Activated T-cell treated with anti-CD3 and anti-CD28 coated beads, Interleukin-2, amount 50 U/mL, for 1 hour (primary cell): ENCODE measurements at regions not wholly inside any gene's neighbourhood (a gene's known extent, or its start where the extent isn't known, plus 50 kb on each side); places are given as distances from the start of the nearest gene placed in this dataset.

Source experiments
- DNase-seq: peaks from one replicate; pipeline ENCODE4 v3.0.0-alpha.2; 2020

DNA sequence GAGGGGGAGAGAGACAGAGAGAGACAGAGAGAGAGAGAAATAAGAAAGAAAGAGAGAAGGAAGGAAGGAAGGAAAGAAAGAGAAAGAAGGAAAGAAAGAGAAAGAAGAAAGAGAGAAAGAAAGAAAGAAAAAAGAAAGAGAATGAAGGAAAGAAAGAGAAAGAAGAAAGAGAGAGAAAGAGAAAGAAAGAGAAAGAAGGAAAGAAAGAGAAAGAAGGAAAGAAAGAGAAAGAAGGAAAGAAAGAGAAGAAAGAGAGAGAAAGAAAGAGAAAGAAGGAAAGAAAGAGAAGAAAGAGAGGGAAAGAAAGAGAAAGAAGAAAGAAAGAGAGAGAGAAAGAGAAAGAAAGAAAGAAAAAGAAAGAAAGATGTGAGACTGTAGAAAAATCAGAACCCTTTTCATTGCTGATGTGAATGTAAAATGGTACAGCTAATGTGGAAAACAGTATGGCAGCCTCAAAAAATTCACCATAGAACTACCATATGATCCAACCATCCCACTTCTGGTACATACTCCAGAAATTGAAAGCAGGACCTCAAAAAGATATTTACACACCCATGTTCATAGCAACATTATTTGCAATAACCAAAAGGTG, 203.4 kb upstream of the POU3F3 start:
- DNase-seq = no peak

DNA sequence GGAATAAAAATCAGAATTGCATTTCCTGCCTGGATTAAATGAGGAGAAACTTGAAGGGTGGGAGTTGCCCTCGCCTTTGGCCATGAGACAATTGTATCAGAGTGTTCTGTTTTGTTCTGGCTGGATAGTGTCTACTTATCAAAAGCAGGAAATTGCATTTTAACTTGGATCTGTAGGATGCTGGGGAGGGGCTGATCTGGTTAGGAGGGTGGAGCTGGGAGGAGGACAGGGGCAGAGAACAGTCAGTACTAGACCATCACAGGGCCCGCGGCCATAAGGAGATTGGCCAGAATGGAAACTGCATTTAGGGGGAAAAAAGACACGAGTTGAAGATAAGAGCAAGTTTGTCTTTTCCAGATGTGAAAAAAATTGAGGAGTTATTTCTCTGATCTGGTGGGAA, 199.1 kb upstream of the POU3F3 start:
- DNase-seq = no peak

- DNase-seq = no peak
These were observed 197.2 kb upstream of the POU3F3 start for GRCh38 chr2:104656571-104657163.

GRCh38 chr2:104658144-104658835, 195.6 kb upstream of the POU3F3 start:
- DNase-seq = no peak

- no peak for DNase-seq
These were observed 194.9 kb upstream of the POU3F3 start for GRCh38 chr2:104658904-104659591.

GRCh38 chr2:104660991-104661390, 192.9 kb upstream of the POU3F3 start:
- DNase-seq = no peak

- no peak for DNase-seq
These were observed 189.2 kb upstream of the POU3F3 start for GRCh38 chr2:104664672-104665071.

GRCh38 chr2:104668631-104669030, 185.3 kb upstream of the POU3F3 start:
- no peak for DNase-seq

DNA sequence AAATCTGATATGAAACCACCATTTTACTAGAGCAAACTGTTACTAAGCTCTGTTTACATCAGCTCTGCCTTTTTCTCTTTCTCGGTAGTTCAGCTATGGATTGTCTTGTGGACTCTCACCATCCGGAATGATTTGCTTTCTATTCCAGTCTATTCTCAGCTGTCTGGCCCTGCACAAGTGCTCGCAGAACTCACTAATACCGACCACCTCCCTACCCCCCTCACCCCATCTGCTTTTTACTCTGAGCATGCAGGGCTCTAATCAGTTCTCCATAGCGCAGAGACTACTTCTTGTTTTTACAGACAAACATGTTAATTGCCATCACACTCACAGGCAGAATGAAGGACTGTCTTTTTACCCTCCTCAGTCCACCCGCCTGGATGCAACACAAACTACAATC, 180.7 kb upstream of the POU3F3 start:
- DNase-seq = no peak

DNA sequence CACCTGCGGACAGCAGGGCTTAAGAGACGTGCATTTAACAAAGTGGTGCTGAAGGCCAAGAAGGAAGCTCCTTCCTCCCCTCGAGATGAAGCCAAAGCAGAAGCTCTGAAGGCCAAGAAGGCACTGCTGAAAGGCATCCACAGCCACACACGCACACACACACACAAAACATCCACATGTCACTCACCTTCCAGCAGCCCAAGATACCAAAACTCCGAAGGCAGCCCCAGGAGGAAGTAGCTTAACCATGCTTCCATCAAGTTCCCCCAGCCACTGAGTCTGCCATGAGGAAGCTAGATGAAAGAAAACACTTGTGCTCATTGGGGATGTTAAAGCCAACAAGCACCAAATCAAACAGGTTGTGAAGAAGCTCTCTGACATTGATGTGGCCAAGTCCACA, 175.7 kb upstream of the POU3F3 start:
- no peak for DNase-seq

DNA sequence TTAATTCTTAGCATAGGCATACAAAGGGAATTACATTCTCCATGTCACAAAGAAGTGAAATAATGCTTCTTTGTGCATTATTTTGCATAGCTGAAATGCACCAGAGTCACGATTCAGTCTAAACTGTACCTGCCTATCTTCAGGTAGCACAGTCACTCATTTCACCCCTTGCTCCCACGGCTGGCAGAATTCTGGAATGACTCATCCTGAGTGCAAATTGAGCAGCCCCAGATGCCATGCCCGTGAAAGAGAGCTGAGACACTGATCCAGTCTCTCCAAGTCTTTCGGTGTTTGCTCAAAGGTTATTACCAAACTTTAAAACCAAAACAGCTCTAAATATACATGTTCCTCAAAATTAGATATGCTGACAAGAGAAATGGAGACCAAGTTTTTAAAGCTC, 168.3 kb upstream of the POU3F3 start:
- DNase-seq = no peak

DNA sequence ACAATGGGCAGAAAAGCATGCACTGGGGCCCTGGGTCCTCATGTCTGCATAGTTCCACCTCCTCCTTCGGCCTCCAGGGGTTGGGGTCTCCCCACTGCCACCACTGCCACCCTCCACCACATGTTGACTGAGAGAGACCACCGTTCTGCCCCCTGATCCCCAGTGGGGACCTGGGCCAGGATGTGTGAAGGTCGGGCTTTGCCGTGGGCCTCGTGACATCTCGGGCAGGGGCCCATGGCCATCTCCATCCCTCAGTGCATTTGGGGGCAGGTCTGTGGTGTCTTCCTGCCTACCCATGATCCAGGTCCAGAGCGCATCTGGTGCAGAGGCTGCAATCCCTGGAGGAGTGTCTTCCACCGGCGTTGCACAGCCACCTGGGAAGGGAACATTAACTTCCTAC, 166.8 kb upstream of the POU3F3 start:
- DNase-seq = no peak

DNA sequence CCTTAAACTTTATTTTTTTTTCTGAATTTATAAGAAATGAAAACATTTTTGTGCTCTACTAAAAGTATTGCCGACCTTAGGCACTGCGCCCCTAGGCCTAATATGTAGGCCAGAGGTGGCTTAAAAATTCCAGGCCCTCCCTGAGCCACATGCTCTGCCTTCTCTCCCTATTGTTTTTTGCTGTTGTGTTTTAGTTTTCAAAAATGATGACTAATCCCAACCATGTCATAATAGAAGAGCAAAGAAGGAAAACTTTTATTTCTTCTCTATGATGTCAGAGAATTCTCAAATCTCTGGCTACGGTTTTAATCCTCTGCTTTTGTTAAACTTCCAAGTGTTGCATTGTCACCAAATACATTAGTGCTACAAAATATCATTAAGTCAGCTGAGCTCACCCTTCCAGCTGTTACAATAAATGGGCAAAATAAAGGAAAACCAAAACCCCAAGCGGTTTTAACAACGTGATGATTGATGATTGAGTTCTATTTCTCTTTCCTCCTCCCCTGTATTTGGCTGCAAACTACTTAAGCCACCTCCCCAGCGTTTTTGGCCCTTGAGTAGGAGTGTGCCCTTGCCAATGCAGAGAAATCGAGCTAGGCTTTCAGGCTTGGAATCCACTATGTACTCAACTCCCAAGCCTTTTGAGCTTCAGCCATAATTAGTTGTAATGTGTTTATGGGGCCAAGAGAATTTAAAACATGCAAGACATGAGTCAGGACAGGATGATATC, 163.5 kb upstream of the POU3F3 start:
- no peak for DNase-seq

DNA sequence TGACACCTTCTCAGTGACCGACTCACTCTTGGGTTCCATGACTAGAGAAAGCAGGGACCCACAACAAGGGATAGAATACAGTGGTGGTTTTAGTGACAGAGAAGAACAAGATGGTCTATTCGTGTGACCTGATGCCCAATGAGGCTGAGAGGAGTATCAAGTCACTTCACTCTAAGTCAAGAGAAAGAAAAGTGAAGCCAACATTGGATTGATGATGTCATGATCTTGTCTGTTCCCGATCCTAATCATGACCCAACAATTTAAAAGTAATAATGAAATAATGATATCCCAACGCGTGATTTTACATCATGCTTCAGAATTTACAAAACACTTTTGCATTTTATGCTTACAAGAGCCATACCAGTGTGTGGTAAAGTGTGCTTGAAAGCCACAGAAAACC, 155.6 kb upstream of the POU3F3 start:
- DNase-seq = no peak

- DNase-seq = no peak
These were observed 152.5 kb upstream of the POU3F3 start for GRCh38 chr2:104701411-104701911.

DNA sequence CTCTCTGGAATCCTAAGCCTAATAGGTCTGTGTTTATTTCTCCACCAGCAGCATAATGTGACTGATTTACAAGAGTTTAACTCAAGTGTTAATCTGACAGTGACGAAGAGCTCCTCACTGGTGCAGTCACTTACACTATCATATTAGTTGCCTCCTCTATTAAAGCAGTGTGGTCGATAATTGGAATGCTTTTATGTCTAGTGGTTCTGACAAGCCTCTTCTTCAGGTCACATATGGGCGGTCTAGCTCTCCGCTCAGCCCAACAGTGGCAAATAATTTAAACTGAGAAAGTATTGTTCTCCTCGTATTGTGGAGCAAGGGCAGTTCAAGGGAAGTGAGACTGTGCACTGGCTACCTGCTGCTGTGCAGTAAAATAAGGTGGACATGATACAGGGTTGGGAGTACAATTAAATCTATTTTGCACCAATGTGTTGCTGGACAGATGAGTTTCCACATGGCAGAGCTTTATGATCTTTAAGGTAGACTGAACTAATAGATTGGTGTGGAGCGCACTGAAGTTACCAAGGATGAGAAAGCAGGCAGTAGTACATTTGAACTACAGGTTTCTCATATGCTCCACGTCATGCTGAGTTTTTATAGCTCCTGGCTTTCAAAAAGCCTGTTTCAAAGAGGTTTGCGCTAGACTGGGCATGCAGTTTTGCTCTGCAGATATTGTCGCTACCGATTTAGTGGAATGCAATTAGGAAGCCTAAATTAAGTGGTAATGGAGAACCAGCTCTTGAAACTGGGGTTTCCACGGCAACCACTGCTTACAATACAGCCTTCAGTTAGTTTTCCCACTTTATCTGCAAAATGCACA, 151.7 kb upstream of the POU3F3 start:
- no peak for DNase-seq

- DNase-seq = no peak
These were observed 150.2 kb upstream of the POU3F3 start for GRCh38 chr2:104703669-104704068.

- DNase-seq = no peak
These were observed 149.2 kb upstream of the POU3F3 start for GRCh38 chr2:104704496-104705245.

- DNase-seq = no peak
These were observed 146.9 kb upstream of the POU3F3 start for GRCh38 chr2:104707056-104707455.

DNA sequence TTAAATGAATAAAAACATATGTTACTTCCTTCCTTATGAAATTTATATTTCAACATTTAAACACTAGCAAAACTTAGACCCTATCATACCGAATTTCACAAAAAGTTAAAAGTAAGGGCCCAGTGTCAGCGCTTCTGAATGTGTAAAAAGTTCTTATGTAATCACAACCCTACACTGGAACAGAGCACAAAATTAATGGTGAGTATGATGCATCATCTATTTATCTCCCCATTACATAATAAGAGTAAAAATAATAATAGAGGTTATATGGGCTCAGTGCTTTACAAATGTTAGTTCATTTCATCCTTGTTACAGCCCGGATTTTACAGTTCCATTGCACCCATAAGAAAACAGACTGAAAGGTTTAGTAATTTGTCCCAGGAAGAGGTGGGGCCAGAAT, 144.9 kb upstream of the POU3F3 start:
- no peak for DNase-seq

- DNase-seq = no peak
These were observed 137.9 kb upstream of the POU3F3 start for GRCh38 chr2:104716061-104716460.
